ENCODE measurements at regions not wholly inside any gene's neighbourhood (a gene's known extent, or its start where the extent isn't known, plus 50 kb on each side); places are given as distances from the start of the nearest gene placed in this dataset.

GRCh38 chr7:17206349-17206905 lies 92.0 kb upstream of the AHR start:
- TF ChIP-seq EZH2 (IDR thresholded peaks at IDR 0.05; ENCODE audit: low read length, missing control alignments) (no peak), CTCF (conservative IDR thresholded peaks at IDR 0.05 in 1 of 2, IDR thresholded peaks at IDR 0.05 in 1 of 2; ENCODE audit: low read depth in 1 of 2, low read length in 2 of 2) (no peak)

Measured in fibroblast of lung (primary cell).